VCaP (cell line): ENCODE measurements at regions not wholly inside any gene's neighbourhood (a gene's known extent, or its start where the extent isn't known, plus 50 kb on each side); places are given as distances from the start of the nearest gene placed in this dataset.

Experiments
- H3K27ac ChIP-seq: fragments of 450-650 bp; 2 replicates; pipeline ENCODE4 v1.5.1; 2017
- TF ChIP-seq, protein P1 (sequence below): fragments of 450-650 bp; conservative IDR thresholded peaks from 2 replicates; pipeline ENCODE4 v1.5.1; 2017; ENCODE audit warnings: mild to moderate bottlenecking, moderate library complexity

DNA sequence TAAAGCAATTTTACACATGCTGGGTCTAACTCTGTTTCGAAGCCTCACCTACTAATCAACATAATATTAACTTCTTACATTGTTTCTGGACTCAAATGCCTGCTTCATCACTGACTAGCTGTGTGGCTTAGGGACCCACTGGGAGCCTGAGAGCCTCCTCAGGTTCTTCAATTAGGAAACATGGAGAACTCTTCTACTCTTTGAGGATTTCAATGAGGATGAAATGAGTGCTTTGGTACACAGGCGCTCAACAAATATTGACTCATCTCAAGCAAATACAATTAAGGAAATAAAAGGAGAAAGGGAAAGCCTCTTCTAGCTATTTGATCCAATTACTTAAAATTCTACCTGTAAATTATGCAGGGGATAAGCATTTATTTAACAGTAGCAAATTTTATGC is 84.4 kb upstream of the JAK1 start:
- H3K27ac ChIP-seq: peak overlapping the region; percentile 28; the same call in 1 of the 2 replicates
- TF ChIP-seq, protein P1, sequence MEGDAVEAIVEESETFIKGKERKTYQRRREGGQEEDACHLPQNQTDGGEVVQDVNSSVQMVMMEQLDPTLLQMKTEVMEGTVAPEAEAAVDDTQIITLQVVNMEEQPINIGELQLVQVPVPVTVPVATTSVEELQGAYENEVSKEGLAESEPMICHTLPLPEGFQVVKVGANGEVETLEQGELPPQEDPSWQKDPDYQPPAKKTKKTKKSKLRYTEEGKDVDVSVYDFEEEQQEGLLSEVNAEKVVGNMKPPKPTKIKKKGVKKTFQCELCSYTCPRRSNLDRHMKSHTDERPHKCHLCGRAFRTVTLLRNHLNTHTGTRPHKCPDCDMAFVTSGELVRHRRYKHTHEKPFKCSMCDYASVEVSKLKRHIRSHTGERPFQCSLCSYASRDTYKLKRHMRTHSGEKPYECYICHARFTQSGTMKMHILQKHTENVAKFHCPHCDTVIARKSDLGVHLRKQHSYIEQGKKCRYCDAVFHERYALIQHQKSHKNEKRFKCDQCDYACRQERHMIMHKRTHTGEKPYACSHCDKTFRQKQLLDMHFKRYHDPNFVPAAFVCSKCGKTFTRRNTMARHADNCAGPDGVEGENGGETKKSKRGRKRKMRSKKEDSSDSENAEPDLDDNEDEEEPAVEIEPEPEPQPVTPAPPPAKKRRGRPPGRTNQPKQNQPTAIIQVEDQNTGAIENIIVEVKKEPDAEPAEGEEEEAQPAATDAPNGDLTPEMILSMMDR: no peak

DNA sequence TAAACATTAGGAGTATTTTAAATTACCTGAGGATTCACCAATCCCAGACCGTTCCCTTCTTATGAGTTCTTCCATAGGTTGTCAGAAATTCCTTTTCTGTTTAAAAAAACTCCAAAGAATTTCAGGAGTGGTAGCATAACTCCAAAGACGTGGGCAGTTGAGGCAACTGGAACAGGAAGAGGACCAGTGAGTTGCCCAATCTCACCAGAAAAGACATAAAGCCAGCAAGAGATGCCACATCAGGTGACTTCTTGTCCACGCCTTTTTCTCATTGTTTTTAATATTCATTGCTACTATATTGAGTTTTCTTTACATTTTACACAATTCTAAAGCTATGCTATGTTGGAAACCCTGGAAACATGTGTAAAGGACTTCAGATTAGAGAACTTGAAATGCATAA is 88.1 kb upstream of the JAK1 start:
- no peak overlapping the region for H3K27ac ChIP-seq
- TF ChIP-seq, protein P1: no peak

DNA sequence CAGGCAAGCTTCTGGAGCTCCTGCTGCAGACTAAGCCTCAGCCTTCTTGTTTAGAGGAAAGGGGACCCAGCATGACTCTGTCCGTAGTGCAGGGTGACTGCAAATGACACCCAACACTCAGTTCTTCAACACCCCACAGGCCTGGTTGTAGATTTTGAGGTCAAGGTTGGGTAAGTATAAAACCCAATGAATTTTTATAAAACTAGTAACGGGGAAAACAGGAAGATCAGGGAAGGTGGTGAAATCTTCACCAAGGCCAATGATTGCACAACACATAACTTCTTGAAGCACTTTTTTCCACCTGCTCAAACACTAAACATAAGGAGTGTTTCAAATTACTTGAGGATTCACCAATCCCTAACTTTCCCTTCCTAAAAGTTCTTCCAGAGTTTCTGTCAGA is 89.4 kb upstream of the JAK1 start:
- H3K27ac ChIP-seq: no peak overlapping the region
- TF ChIP-seq, protein P1: no peak

DNA sequence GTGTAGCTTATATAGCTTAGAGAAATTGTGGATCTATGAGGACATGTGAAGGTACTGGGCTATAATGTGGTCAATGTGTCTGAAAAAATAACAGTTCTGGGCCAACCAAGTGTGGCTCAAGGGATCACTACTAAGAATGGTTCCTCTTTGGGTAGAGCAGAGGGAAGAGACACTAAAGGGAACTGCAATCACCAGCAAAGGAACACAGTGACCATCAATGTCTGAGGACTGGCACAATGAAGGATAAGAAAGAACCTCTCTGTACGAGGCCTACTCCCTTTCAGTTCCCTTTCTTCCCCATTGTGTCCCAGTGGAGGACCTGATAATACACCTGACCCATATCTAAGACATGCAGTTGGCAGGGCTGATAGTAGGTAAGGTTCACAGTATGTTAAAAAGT is 89.9 kb upstream of the JAK1 start:
- TF ChIP-seq, protein P1: no peak

DNA sequence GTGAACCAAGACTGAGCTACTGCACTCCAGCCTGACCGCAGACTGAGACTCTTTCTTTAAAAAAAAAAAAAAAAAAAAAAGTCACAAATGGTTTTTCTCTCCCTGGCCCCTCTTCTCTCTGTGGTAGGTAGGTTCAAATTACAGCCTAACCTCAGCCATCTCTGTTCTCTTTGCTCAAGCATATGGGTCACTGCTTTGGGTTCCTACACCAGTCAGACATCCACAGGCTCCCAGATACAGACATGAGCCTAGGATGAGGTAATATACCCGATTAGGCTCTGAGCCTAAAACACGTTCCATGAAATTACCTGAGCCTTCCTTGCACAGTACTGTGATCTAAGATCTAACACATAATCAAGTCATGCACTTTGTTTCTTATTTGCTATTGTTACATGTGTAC is 90.5 kb upstream of the JAK1 start:
- no peak overlapping the region for H3K27ac ChIP-seq
- TF ChIP-seq, protein P1: no peak

More for the DNA sequence above, 89.9 kb upstream of the JAK1 start:
- no peak overlapping the region for H3K27ac ChIP-seq

DNA sequence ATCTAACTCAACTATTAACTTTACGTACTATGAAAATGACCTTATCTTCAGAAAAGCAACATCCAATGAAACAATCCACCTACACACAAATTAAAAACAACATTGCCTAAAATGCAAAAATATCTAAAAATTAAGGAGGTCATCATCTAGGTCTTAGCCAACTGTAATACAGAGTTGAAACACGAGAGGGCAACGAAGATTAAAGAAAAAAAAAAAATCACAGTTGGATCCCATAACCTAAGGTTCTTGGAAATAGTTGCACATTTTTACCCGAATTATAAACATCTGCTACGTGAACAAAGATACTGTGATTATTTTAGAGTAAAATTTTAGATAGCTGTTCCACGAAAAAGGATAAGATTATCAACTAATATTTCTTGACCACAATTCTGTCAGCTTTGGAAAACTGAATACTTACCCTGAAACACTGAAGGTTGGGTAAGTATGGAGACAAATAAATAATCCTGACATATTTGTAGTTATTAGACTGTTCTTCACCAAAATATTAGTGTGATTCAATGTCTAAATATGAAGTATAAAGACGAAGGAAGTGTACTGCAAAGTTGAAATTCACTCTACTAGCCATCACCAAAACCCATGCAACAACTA is 88.0 kb upstream of the AK4 start:
- H3K27ac ChIP-seq: no peak overlapping the region
- TF ChIP-seq, protein P1: peak; percentile 79

DNA sequence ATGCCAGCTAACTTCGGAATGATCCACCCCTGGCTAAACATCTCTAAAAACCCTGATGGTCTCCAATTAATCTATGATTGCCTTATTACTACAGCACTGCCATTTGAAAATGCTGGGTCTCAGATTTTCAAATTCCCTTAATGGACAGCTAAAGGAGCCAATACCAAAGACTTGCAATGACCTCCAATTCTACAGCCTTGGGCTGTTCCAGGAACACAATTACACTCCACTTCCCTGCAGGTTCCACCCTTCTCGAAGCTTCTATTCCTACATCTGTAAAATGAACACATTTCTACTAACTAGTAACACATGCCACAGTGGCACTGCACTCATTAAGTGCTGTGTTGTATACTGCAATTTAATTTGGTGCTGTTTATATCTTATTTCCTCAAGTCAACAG is 85.7 kb upstream of the AK4 start:
- H3K27ac ChIP-seq: no peak overlapping the region
- TF ChIP-seq, protein P1: no peak
